Retina (tissue), 1 donor: ENCODE measurements at regions not wholly inside any gene's neighbourhood (a gene's known extent, or its start where the extent isn't known, plus 50 kb on each side); places are given as distances from the start of the nearest gene placed in this dataset.
A peak's percentile ranks its signal among the peaks of the same experiment; 100 is the strongest.
"Not testable (repeated sequence)": the region's sequence is repeated elsewhere in the genome, so short reads cannot be mapped to it uniquely, and the experiment has no call there.

Experiments
- DNase-seq: peaks from one replicate; pipeline ENCODE4 v3.0.0-alpha.2; 2016

GRCh38 chr2:11997142-11997541 lies 250.7 kb downstream of the LPIN1 start:
- no peak for DNase-seq

- DNase-seq: no peak
Observed at GRCh38 chr2:11998218-11998617, 251.8 kb downstream of the LPIN1 start.

- no peak for DNase-seq
Observed at GRCh38 chr2:11998626-11999378, 252.4 kb downstream of the LPIN1 start.

DNA sequence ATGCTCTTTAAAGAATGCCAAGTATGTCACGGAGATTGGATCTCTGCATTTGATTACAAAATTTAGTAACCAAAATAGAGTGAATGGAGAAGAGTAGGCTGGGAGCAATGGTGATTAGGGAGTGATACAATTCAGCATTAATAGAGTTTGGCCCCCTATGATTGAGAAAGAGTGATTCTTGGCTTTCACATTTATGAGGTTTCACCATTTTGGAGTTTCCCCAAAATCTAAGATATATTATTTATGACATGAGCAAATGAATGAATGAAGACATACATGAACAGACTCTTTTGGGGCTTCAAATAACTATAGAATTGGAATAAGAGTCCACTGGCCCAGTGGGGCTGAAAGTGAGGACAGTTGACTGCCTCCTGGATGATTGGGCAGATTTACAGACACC lies 255.2 kb downstream of the LPIN1 start:
- DNase-seq: no peak

GRCh38 chr2:12002215-12002614 lies 255.8 kb downstream of the LPIN1 start:
- no peak for DNase-seq

DNA sequence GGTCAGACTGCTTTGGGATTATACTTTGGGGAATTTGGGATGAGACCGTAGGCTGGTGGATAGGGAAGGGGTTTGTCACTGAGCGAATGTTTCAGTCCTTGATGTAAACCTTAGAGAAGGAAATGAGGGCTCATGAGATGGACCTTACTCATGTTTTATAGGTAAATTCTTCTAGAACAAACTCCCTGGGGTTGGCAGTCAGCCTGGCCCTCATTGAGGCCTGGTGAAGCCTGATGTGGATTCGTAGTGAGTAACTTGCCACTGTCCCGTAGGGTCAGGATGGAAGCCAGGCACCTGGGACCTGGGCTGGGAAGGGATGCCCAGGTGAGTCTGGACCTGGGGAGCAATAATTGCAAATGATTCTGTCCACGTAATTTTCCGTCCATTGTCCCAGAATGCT lies 258.3 kb downstream of the LPIN1 start:
- DNase-seq: no peak

- DNase-seq: no peak
Observed at GRCh38 chr2:12005886-12006681, 259.7 kb downstream of the LPIN1 start.

DNA sequence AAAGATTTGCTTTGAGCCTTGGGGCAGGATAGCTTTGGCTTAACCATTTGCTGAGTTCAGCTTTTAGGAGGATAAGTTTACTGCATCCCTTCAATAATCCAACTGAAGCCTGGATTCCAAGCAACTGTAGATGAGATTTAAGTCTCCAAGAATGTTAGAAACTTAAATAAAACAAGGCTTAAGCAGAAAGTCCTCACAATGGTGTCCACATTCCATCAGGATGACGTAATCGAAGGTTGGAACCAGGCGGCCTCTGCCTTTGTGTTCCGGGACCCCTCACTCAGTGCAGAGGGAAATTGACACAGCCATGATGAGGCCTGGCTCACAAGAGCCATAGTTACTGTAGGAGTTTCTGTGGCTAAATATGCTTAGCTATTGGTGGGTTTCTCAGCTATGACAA lies 260.4 kb downstream of the LPIN1 start:
- peak; percentile 57 for DNase-seq

DNA sequence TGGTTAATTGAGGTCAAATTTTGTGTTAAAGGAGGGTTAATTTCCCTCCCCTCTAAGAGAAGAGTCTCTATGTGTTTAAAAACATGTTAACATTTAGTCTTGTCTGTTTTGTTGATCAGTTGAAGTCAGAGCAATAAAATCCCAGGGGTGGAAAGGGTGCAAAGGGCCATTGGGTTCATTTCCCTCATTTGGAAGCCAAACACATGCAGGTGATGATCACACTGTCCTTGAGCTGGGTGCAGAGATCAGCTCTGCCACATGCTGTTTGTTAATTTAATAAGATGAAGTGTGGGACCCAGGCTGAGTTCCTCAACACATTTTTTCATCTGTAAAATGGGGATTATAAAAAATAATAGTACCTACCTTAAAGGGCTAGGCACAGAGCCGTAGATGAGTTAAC lies 260.9 kb downstream of the LPIN1 start:
- no peak for DNase-seq

GRCh38 chr2:12008425-12009061 lies 262.1 kb downstream of the LPIN1 start:
- no peak for DNase-seq

DNA sequence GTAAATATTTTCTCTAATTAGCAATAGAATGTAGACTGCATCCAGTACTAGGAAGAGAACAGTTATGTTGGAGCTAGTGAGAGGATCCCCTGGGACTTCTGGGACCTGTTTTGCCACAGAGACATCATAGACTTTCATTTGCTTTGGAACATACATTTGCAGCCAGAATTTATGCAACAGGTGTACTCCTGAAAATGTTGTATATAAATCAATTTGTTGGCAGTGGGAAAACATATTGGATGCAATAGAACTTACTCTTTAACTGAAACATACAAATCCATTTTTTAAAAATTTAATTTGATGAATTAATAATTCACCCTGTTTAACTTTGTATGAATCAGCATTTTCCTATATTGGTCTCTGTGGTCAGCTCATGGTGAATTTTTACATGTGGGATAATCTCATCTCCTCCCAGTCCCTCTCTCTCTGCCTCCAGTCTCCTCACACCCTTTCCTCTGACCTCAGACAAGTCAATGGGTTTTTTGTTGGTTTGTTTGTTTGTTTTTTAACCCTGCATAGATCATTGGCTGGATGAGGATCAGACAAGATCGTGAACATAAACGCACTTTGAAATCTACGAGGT lies 263.0 kb downstream of the LPIN1 start:
- no peak for DNase-seq

DNA sequence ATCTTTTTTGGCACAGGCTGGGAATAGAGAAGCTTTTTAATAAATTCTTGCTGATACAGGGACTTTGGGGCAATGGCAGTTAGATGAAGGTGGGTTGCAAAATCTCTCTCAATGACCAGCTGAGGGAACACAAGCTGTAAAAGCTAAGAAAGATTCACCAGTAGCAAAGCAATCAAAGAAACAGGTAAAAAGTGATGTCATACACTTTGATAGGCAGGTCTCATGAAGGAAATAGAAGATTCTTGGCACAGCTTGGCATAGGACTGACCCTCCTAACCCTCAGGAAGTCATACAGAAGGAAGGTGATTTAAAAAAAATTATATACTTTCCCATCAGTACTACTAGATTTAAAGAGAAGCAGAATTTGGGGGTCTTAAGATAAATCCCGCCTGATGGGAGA lies 263.6 kb downstream of the LPIN1 start:
- DNase-seq: no peak

GRCh38 chr2:12010779-12011178 lies 264.3 kb downstream of the LPIN1 start:
- no peak for DNase-seq

DNA sequence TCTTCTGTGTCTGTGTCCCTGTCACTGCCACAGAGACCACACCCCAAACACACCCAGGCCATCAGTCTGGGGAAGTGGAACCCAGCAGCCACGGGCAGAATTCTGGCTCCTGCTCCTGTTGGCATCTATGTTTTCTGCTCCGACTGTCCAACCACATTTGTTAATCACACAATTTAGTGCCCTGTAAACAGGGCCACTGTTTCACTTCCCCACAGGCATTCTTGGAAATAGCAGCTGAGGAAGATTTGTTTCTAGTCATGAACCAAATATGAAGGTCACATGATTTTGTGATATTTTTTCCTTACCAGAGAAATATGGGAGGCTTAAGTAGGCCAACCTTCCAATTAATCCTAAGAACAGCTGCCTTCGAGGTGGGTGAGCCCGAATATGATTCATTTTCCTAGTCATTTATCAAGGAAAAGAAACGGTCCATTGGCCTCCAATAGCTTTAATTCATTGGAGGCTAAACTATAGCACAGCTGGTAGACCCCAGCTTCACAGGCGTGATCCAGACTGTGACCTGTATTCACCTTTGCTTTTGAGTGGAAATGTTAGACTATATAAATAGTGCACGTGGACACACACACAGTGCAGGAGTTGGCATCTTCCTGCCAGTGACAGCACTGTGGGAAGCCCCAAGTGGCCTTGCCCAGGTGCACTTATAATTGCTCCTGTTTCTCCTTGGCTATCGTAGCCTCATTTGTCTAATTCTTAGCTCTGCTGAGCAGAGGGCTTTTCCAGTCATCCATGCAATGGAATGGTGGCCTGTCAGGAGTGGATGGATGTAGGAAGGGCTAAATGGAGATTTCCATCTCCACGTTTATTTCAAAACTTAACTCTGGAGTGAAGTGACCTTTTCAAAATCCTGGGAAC lies 267.9 kb downstream of the LPIN1 start:
- no peak for DNase-seq

- no peak for DNase-seq
Observed at GRCh38 chr2:12017499-12018157, 271.2 kb downstream of the LPIN1 start.

GRCh38 chr2:12018726-12019125 lies 272.3 kb downstream of the LPIN1 start:
- DNase-seq: not testable (repeated sequence)

- no peak for DNase-seq
Observed at GRCh38 chr2:12020833-12021469, 274.5 kb downstream of the LPIN1 start.

GRCh38 chr2:12024197-12024907 lies 277.9 kb downstream of the LPIN1 start:
- not testable (repeated sequence) for DNase-seq

DNA sequence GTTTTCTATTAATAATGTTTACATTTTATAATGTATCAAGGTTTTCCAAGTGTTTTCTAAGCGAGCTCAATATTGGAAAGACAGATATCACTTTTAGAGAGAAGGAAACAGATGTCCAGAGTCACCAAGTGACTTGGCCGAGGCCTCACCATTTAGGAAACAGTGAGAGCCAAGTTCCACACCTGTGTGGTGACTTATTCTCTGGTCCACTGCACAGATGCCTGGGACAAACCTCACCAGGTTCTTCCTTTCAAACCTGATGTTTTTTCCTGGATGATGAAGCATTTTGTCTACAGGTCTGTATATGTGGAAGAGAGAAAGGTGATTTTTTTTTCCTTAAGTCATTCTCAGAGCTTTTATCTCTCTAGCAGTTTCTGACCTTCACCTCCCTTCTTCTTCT lies 280.7 kb downstream of the LPIN1 start:
- DNase-seq: no peak

DNA sequence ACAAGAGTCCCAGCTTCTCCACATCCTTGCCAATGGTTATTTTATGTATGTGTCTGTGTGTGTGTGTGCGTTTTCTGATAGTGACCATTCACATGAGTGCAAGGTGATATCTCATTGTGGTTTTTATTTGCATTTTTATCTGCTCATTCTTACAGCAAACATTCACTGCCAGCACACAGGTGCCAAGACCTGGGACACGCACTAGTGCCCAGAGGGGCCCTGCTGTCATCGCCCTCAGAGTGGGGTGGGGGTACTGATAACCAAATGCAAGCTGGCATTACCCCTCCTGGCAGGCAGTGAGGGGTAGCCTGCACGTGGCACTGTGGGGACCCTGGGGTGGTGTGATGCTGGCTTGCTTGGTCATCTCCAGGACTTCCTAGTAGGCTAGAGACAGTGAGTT lies 285.4 kb downstream of the LPIN1 start:
- no peak for DNase-seq

- DNase-seq: no peak
Observed at GRCh38 chr2:12032398-12032797, 286.0 kb downstream of the LPIN1 start.
